ENCODE measurements at regions not wholly inside any gene's neighbourhood (a gene's known extent, or its start where the extent isn't known, plus 50 kb on each side); places are given as distances from the start of the nearest gene placed in this dataset.

DNA sequence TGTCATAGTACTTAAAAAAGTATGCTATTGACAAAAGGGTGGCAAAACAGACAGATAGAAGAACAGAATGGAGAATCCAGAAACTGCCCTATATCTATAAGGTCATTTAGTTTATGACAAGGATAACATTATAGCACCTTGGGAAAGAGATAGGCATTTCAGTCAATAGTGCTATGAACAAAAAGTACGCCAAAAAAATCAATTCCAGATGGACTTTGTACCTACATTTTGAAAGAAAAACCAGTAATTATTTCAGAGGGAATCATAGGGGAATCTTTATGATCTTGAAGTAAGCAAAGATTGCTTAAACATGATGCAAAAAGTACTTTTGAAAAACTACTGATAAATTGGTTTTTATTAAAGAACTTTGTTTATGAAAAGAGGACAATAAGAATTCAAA is 59.9 kb upstream of the SETBP1 start:
- no peak for TF ChIP-seq CTCF (IDR thresholded peaks at IDR 0.05; ENCODE audit: extremely low read depth, missing control alignments)

DNA sequence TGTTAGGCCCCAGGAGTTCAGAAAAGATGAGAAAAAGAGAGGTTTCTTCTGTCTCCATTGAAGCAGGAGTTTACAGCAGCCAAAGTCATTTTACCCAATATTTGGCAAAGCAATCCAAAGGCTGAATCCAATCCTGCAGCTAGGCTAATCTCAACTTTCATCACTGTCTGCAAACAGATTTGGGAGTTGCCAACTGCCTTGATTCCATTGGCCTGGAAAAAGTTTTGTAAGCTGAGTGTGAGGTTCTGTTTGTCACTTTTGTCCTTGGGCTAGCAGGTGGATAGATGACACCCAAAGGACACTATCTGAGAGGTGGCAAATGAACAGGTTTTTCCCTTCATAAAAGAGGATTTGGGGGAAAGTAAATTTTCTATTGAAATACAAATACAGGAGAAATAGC is 56.6 kb upstream of the SETBP1 start:
- TF ChIP-seq CTCF (IDR thresholded peaks at IDR 0.05; ENCODE audit: extremely low read depth, missing control alignments), result no peak

More for the DNA sequence above, 59.9 kb upstream of the SETBP1 start:
- no peak for DNase-seq (ENCODE audit: low spot score)

DNA sequence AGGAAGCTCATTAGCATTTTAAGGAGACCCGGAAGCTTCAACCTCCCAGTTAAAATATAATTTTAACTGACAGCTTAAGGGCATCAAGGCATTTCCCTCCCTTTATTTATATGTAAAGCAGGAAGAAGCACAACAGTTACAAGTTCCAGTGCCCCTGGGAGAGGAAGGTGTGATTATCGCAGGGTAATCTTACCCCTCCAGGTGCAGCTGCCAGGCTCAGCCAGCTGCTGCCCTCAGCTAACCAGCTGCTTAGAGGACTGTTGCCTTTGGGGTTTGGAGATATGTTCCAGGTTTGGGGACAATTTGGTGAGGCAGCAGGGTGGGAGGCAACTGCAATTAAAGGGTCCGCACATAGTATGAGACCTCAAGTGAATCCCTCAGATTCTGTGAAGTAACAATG is 55.3 kb upstream of the SETBP1 start:
- TF ChIP-seq CTCF (IDR thresholded peaks at IDR 0.05; ENCODE audit: extremely low read depth, missing control alignments), result no peak
- no peak for DNase-seq (ENCODE audit: low spot score)

More for the DNA sequence above, 56.6 kb upstream of the SETBP1 start:
- no peak for DNase-seq (ENCODE audit: low spot score)

GRCh38 chr18:44626236-44626635 is 54.5 kb upstream of the SETBP1 start:
- DNase-seq (ENCODE audit: low spot score), result no peak
- TF ChIP-seq CTCF (IDR thresholded peaks at IDR 0.05; ENCODE audit: extremely low read depth, missing control alignments), result no peak

GRCh38 chr18:44626807-44627206 is 53.9 kb upstream of the SETBP1 start:
- TF ChIP-seq CTCF (IDR thresholded peaks at IDR 0.05; ENCODE audit: extremely low read depth, missing control alignments), result no peak
- no peak for DNase-seq (ENCODE audit: low spot score)

DNA sequence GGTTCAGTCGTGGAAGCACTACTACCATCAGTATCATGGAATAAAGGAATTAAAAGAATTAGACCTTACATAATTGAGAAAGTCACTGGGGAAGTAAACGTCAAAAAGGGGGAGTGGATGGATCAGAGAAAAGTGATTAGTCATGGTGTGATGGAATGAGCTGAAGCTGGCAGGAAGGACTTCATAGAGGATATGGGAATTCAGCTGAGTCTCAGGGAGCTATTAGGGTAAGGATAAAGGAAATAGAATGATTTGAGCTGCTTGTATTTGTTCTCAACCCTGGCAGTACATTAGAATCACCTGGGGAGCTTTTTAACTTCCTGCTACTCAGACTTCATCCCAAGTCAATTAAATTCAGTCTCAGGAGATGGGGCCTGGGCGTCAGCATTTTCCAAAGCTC is 53.4 kb upstream of the SETBP1 start:
- TF ChIP-seq CTCF (IDR thresholded peaks at IDR 0.05; ENCODE audit: extremely low read depth, missing control alignments), result no peak
- no peak for DNase-seq (ENCODE audit: low spot score)

GRCh38 chr18:44629406-44629805 is 51.3 kb upstream of the SETBP1 start:
- no peak for DNase-seq (ENCODE audit: low spot score)
- no peak for TF ChIP-seq CTCF (IDR thresholded peaks at IDR 0.05; ENCODE audit: extremely low read depth, missing control alignments)
